Gastrocnemius medialis (tissue), 4 donors: ENCODE measurements at regions not wholly inside any gene's neighbourhood (a gene's known extent, or its start where the extent isn't known, plus 50 kb on each side); places are given as distances from the start of the nearest gene placed in this dataset.

Source experiments
- ATAC-seq, 2 donors: fragments of 150-250 bp; one replicate each; pipeline ENCODE4 v1.9.1; 2016
- DNase-seq, 2 donors: peaks; one replicate each; pipeline ENCODE4 v3.0.0-alpha.2; 2019
- H3K27ac ChIP-seq, 4 donors: fragments of 200-600 bp; sonication (generic); 1 replicate in 1 of 4; 2 replicates in 3 of 4; pipeline ENCODE4 v1.5.1; 2016 to 2018; ENCODE audit warnings: mild to moderate bottlenecking in 2 of 4, moderate library complexity in 1 of 4
- H3K27me3 ChIP-seq, 3 donors: fragments of 200-600 bp; sonication (generic) in 2 of 3; 1 replicate in 1 of 3; 2 replicates in 2 of 3; pipeline versions ENCODE4 v1.5.1 to v1.6.0; 2016 to 2019; ENCODE audit warnings: mild to moderate bottlenecking in 1 of 3, moderate library complexity in 1 of 3
- H3K36me3 ChIP-seq, 2 donors: fragments of 200-600 bp; sonication (generic) in 1 of 2; one replicate each; pipeline ENCODE4 v1.5.1; 2017 to 2018
- H3K4me1 ChIP-seq, 2 donors: fragments of 200-600 bp; sonication (generic) in 1 of 2; one replicate each; pipeline ENCODE4 v1.5.1; 2016 to 2017; ENCODE audit warnings: mild to moderate bottlenecking in 2 of 2
- H3K4me3 ChIP-seq, 4 donors: fragments of 200-600 bp; sonication (generic) in 3 of 4; 1 replicate in 1 of 4; 2 replicates in 3 of 4; pipeline ENCODE4 v1.5.1; 2016 to 2019; ENCODE audit warnings: mild to moderate bottlenecking in 2 of 4
- H3K9me3 ChIP-seq, 3 donors: fragments of 200-600 bp; sonication (generic) in 2 of 3; 1 replicate in 1 of 3; 2 replicates in 2 of 3; pipeline ENCODE4 v1.5.1; 2016 to 2019
- CTCF ChIP-seq, 5 experiments: fragments of 450-650 bp in 3 of 5; fragments of 200-600 bp in 2 of 5; sonication (generic) in 2 of 5; IDR thresholded peaks in 4 of 5; conservative IDR thresholded peaks in 1 of 5; 1 replicate in 4 of 5; 2 replicates in 1 of 5; pipeline ENCODE4 v1.5.1; 2016 to 2019; ENCODE audit warnings: antibody characterized with exemption in 5 of 5, mild to moderate bottlenecking in 3 of 5, moderate library complexity in 3 of 5
- POLR2A ChIP-seq, 2 donors: fragments of 450-650 bp; IDR thresholded peaks; one replicate each; pipeline ENCODE4 v1.6.1; 2017; ENCODE audit warnings: antibody characterized with exemption in 2 of 2, mild to moderate bottlenecking in 2 of 2, moderate library complexity in 2 of 2
- in situ Hi-C, 4 donors: fragments of 200-750 bp; cut with MboI; loops; one replicate each; pipeline versions ENCODE4 v1.15.0 to v1.8.0; 2017; ENCODE audit warnings: low sequenced_read_pairs in 4 of 4
- intact Hi-C: fragments of 100-400 bp; cut with DNase I; formaldehyde crosslinking; loops from one replicate; pipeline ENCODE4 v1.15.1; 2023; ENCODE audit warnings: low total_unique reads

- TF ChIP-seq POLR2A (IDR thresholded peaks at IDR 0.05), result no peak
- TF ChIP-seq CTCF (IDR thresholded peaks at IDR 0.05 in 4 of 5, conservative IDR thresholded peaks at IDR 0.05 in 1 of 5), result no peak
- H3K27ac ChIP-seq, result no peak overlapping the region
- intact Hi-C loops (no loop called here), in situ Hi-C loops (no loop called here)
- H3K4me3 ChIP-seq, result peak overlapping the region in 2 of 4 donors; percentile 13 to 46
- no peak for DNase-seq
- no peaks in the 10 kb centered on the region for H3K27me3 ChIP-seq
- ATAC-seq, result no peak
- H3K4me1 ChIP-seq, result no peaks in the 10 kb centered on the region
- no peaks in the 10 kb centered on the region for H3K36me3 ChIP-seq
- no peaks in the 10 kb centered on the region for H3K9me3 ChIP-seq
Measured at GRCh38 chr4:123954220-123954619, 557.6 kb downstream of the SPRY1 start.

- ATAC-seq (no peak), DNase-seq (no peak)
- H3K4me1 ChIP-seq, result no peaks in the 10 kb centered on the region
- H3K27me3 ChIP-seq, result no peaks in the 10 kb centered on the region
- H3K4me3 ChIP-seq, result no peak overlapping the region
- no peak overlapping the region for H3K27ac ChIP-seq
- no peaks in the 10 kb centered on the region for H3K36me3 ChIP-seq
- intact Hi-C loops (no loop called here), in situ Hi-C loops (no loop called here)
- TF ChIP-seq POLR2A (IDR thresholded peaks at IDR 0.05), result no peak
- no peak for TF ChIP-seq CTCF (IDR thresholded peaks at IDR 0.05 in 4 of 5, conservative IDR thresholded peaks at IDR 0.05 in 1 of 5)
- no peaks in the 10 kb centered on the region for H3K9me3 ChIP-seq
Measured at GRCh38 chr4:123955167-123955800, 558.7 kb downstream of the SPRY1 start.

GRCh38 chr4:123956204-123956603 lies 559.6 kb downstream of the SPRY1 start:
- no peak for ATAC-seq
- H3K9me3 ChIP-seq, result no peaks in the 10 kb centered on the region
- H3K4me3 ChIP-seq, result no peak overlapping the region
- no peaks in the 10 kb centered on the region for H3K27me3 ChIP-seq
- H3K27ac ChIP-seq, result no peak overlapping the region
- H3K4me1 ChIP-seq, result no peaks in the 10 kb centered on the region
- intact Hi-C loops, result no loop called here
- in situ Hi-C loops, result no loop called here
- DNase-seq, result no peak
- no peaks in the 10 kb centered on the region for H3K36me3 ChIP-seq
- no peak for TF ChIP-seq POLR2A (IDR thresholded peaks at IDR 0.05)
- TF ChIP-seq CTCF (IDR thresholded peaks at IDR 0.05 in 4 of 5, conservative IDR thresholded peaks at IDR 0.05 in 1 of 5), result no peak

- TF ChIP-seq POLR2A (IDR thresholded peaks at IDR 0.05) (no peak), CTCF (IDR thresholded peaks at IDR 0.05 in 4 of 5, conservative IDR thresholded peaks at IDR 0.05 in 1 of 5) (no peak)
- DNase-seq (no peak), ATAC-seq (peak; percentile 41 to 77)
- in situ Hi-C loops (no loop called here), intact Hi-C loops (no loop called here)
- no peaks in the 10 kb centered on the region for H3K36me3 ChIP-seq
- no peak overlapping the region for H3K4me3 ChIP-seq
- H3K9me3 ChIP-seq, result no peaks in the 10 kb centered on the region
- H3K27ac ChIP-seq, result no peak overlapping the region
- no peaks in the 10 kb centered on the region for H3K4me1 ChIP-seq
- no peaks in the 10 kb centered on the region for H3K27me3 ChIP-seq
Measured at GRCh38 chr4:123966990-123967769, 570.6 kb downstream of the SPRY1 start.
